LNCAP (cell line): ENCODE measurements at regions not wholly inside any gene's neighbourhood (a gene's known extent, or its start where the extent isn't known, plus 50 kb on each side); places are given as distances from the start of the nearest gene placed in this dataset.

Source experiments
- TF ChIP-seq, protein P1 (sequence below): fragments of 450-650 bp; IDR thresholded peaks from 2 replicates; pipeline ENCODE4 v1.5.1; 2017; ENCODE audit warnings: mild to moderate bottlenecking

DNA sequence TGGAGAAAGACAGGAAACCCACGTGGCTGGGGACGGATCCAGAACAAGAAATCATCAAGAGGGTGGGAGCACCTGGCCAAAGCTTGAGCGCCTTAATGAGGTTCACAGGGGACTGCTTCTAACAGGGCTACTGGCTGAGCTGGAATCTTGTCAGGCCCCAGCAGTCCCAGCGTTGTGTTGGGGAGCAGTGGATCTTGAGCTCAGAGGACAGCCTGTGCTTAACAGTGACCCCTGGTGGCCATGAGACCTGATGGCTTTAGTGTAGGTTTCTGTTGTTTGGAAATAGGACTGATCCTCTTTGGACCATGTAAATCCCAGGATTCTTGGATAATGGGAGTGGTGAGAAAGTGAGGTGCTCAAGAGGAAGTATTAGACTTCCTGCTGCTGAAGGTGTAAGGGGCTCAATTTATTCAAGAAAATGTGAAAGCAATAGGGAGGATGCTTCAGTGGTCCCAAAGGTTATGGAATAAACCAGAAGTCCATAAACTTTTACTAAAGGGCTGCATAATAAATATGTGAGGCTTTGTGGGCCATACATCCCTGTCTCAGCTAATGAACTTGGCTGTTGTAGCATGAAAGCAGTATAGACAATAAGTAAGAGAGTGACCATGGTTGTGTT lies 216.2 kb downstream of the NFATC2 start:
- TF ChIP-seq, protein P1, sequence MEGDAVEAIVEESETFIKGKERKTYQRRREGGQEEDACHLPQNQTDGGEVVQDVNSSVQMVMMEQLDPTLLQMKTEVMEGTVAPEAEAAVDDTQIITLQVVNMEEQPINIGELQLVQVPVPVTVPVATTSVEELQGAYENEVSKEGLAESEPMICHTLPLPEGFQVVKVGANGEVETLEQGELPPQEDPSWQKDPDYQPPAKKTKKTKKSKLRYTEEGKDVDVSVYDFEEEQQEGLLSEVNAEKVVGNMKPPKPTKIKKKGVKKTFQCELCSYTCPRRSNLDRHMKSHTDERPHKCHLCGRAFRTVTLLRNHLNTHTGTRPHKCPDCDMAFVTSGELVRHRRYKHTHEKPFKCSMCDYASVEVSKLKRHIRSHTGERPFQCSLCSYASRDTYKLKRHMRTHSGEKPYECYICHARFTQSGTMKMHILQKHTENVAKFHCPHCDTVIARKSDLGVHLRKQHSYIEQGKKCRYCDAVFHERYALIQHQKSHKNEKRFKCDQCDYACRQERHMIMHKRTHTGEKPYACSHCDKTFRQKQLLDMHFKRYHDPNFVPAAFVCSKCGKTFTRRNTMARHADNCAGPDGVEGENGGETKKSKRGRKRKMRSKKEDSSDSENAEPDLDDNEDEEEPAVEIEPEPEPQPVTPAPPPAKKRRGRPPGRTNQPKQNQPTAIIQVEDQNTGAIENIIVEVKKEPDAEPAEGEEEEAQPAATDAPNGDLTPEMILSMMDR, result peak; percentile 89

DNA sequence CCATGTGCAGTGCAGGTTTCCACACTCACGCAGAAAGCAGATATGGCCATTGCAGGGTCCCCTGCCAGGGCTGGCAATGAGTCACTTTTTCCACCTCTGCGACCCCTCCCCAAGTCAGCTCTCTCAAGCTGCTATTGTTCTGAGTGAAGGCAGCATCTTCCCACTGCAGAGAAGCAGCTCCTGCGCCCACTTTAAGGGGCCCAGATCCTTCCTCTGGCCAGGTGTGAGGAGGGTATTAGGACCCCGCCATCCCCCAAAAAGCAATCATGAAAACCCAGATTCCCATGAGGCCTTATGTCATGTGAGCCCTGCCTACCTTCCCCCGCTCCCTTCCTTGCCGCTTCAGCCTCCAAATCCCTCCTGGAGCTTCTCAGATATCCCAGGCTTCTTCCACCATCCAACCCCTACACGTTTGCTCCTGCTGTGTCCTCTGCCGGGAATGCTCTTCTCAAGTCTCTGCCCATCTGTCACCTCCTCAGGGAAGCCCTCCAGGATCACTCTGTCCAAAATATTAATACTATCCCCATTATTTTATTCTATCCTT lies 220.3 kb downstream of the NFATC2 start:
- TF ChIP-seq, protein P1, result no peak

DNA sequence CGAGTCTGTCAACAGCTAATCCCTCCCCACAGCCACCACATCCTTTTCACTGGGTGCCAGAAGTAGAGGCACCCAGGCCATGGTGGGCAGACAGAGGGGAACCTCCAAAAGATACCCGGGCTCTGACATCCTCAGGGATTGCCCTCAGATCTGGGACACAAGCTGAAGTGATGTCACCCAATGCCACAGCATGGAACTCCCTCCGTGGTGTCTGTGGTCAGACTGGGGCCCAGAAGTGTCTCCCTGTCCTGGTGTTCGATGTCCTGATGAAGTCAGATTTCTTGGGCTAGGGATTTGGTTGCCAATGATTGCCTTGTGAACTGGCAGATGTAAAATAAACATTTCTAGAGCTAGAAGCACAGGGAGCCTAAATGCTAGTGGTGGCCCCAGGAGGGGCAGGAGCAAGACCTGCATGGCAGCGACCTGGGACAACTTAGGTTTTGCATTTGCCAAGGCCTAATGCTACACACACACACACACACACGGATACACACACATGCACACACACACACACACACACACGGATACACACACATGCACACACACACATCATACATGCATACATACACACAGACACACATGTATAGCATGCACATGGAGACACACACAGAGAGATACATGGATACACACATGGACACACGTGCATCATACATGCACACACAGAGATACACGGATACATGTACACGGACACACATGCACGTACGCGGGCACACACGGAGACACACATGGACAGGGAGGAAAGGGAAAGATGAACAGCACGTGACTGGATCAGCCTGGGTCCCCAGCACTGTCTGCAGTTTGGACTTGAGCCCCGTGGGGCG lies 221.0 kb downstream of the NFATC2 start:
- TF ChIP-seq, protein P1, result no peak

DNA sequence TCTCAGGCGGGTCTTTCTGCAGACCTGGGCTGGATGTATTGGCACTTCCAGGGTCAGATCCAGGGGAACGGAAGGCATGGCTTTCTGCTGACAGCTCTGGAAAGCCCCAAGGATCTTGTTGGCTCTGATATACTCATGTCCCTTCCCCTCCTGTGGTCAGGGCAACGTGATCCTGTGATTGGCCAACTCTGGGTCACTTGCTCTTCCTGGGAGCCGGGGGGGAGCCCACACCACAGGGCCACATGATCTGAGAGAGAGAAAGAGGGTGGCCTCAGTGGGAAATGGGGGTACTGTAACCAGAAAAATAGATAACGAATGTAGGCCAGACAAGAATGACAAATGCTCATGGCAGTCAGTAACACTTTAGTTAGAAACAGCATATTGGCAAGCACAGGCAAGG lies 223.0 kb downstream of the NFATC2 start:
- TF ChIP-seq, protein P1, result no peak

DNA sequence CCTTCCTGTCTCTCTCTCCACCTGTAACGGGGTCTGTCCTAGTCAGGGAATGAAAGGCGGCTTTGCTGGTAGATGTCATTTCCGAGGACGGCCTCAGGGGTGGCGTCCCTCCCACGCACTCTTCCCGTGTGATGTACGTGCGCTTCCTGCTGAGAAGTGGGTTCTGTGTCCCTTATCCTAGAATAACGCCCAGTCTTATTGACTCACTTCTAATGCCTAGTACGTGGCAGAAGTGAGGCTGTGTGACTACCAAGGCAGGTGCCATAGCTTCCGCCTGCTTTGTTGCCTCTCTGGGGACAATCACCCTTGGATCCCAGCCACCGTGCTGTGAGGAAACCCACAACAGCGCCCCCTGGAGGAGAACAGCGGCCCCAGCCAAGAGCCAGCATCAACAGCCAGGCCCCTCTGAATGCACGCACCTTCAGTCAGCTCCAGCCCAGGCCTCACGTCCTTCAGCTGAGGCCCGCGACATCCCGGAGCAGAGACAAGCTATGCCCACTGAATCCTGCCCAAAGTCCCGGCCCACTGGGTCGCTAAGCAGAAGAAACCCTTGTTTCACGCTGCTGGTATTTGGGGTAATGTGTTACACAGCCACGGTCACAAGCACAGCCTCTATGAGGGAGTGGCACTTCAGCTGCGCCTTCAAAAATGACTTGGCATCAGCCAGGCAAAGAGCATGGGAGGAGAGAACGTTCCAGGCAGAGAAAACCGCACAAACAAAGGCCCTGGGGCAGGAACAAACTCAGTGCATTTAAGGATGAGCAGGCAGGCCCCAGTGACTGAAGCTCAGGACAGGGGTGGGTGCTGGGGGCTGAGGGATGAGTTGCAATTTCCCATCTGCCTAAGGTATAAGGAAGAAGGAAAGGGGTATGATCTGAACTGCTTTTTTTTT lies 224.2 kb downstream of the NFATC2 start:
- TF ChIP-seq, protein P1, result peak; percentile 75

DNA sequence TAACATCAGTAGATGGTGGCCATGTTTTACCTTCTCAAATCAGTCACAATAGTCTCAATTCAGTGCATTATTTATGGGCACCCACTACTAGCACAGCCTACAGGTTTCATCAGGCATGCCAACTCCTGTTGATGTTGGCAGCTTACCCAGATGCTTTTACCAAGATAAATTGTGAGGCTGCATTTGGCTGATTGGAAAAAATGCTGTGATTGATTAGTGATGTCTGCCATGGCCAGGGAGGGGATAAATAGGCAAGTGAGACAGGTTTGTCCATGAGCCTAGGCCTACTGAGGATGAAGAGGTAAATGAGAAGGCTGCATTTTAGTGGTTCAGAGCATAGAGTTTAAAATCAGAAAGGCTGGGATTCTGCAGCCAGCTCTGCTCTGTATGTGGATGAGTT lies 227.1 kb downstream of the NFATC2 start:
- TF ChIP-seq, protein P1, result no peak

DNA sequence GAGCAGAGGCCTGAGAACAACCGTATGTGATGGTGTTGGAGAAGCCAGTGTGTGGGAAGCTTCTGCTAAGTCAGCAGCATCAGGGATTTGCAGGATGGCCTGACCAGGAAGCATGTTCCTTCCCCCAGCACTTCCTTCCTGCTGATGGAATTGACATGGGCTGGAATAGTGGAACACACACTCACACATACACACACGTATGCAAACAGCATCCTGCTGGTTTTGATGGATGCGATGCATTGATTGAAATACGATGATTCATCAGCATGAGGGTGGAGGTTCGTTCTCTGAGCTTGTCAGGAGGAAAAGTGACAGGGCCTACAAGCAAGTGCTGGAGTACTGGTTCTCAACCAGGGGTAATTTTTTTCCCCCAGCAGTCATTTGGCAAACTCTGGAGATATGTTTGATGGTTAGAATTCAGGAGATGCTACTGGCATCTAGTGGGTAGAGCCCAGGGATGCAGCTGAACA lies 229.1 kb downstream of the NFATC2 start:
- TF ChIP-seq, protein P1, result no peak
